A549 (cell line): ENCODE measurements at regions not wholly inside any gene's neighbourhood (a gene's known extent, or its start where the extent isn't known, plus 50 kb on each side); places are given as distances from the start of the nearest gene placed in this dataset.

Experiments used
- CEBPB ChIP-seq, 2 experiments: fragments of >200 bp in 1 of 2; sonication (Bioruptor Twin) in 1 of 2; formaldehyde crosslinking in 1 of 2; IDR thresholded peaks; 2 replicates each; pipeline ENCODE4 v1.6.1; 2012 to 2016
- HDAC2 ChIP-seq: fragments of 200-600 bp; sonication (generic); IDR thresholded peaks from 2 replicates; pipeline ENCODE4 v1.6.1; 2016
- POLR2A ChIP-seq: IDR thresholded peaks from 2 replicates; pipeline ENCODE4 v1.6.1; 2012; ENCODE audit warnings: mild to moderate bottlenecking, low read length
- USF2 ChIP-seq: fragments of 450-650 bp; IDR thresholded peaks from 2 replicates; pipeline ENCODE4 v1.6.1; 2014; ENCODE audit warnings: antibody characterized with exemption
- TF ChIP-seq, protein P1 (sequence below): fragments of 250-450 bp; sonication (Bioruptor Pico); IDR thresholded peaks from 2 replicates; pipeline ENCODE4 v1.5.0; 2021; ENCODE audit warnings: mild to moderate bottlenecking, moderate library complexity, borderline replicate concordance
- TF ChIP-seq, protein P2 (sequence below): fragments of >200 bp; sonication (Bioruptor Twin); formaldehyde crosslinking; IDR thresholded peaks from 3 replicates; pipeline ENCODE4 v1.5.1; 2016

DNA sequence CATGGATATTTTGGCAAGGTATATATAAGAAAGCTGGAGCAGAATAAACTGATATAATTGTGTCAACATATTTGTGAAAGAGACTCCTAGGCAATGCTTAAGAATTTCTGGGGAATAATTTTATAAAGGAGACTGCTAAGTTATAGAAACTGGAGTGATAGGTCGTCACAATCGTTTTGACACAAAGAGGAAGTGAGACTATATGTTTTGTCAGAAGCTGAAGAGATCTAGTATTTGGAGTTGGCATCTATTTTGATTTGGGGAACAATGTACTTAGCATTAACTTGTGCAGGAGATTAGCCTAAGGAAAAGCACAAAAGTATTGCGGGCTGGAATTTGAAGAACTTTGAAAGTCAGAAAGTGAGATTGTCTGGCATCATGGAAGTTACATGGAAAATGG, 582.5 kb downstream of the TAF11L14 start:
- TF ChIP-seq USF2 (no peak), POLR2A (no peak), CEBPB (IDR thresholded peaks at IDR 0.05) (no peak), HDAC2 (no peak)
- TF ChIP-seq, protein P1, sequence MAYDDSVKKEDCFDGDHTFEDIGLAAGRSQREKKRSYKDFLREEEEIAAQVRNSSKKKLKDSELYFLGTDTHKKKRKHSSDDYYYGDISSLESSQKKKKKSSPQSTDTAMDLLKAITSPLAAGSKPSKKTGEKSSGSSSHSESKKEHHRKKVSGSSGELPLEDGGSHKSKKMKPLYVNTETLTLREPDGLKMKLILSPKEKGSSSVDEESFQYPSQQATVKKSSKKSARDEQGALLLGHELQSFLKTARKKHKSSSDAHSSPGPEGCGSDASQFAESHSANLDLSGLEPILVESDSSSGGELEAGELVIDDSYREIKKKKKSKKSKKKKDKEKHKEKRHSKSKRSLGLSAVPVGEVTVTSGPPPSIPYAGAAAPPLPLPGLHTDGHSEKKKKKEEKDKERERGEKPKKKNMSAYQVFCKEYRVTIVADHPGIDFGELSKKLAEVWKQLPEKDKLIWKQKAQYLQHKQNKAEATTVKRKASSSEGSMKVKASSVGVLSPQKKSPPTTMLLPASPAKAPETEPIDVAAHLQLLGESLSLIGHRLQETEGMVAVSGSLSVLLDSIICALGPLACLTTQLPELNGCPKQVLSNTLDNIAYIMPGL, result no peak
- TF ChIP-seq, protein P2, sequence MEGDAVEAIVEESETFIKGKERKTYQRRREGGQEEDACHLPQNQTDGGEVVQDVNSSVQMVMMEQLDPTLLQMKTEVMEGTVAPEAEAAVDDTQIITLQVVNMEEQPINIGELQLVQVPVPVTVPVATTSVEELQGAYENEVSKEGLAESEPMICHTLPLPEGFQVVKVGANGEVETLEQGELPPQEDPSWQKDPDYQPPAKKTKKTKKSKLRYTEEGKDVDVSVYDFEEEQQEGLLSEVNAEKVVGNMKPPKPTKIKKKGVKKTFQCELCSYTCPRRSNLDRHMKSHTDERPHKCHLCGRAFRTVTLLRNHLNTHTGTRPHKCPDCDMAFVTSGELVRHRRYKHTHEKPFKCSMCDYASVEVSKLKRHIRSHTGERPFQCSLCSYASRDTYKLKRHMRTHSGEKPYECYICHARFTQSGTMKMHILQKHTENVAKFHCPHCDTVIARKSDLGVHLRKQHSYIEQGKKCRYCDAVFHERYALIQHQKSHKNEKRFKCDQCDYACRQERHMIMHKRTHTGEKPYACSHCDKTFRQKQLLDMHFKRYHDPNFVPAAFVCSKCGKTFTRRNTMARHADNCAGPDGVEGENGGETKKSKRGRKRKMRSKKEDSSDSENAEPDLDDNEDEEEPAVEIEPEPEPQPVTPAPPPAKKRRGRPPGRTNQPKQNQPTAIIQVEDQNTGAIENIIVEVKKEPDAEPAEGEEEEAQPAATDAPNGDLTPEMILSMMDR, result no peak
